ENCODE measurements at regions not wholly inside any gene's neighbourhood (a gene's known extent, or its start where the extent isn't known, plus 50 kb on each side); places are given as distances from the start of the nearest gene placed in this dataset.

- TF ChIP-seq, protein P1, sequence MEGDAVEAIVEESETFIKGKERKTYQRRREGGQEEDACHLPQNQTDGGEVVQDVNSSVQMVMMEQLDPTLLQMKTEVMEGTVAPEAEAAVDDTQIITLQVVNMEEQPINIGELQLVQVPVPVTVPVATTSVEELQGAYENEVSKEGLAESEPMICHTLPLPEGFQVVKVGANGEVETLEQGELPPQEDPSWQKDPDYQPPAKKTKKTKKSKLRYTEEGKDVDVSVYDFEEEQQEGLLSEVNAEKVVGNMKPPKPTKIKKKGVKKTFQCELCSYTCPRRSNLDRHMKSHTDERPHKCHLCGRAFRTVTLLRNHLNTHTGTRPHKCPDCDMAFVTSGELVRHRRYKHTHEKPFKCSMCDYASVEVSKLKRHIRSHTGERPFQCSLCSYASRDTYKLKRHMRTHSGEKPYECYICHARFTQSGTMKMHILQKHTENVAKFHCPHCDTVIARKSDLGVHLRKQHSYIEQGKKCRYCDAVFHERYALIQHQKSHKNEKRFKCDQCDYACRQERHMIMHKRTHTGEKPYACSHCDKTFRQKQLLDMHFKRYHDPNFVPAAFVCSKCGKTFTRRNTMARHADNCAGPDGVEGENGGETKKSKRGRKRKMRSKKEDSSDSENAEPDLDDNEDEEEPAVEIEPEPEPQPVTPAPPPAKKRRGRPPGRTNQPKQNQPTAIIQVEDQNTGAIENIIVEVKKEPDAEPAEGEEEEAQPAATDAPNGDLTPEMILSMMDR (IDR thresholded peaks at IDR 0.05): no peak
- TF ChIP-seq POLR2A (IDR thresholded peaks at IDR 0.05): no peak
Measured at GRCh38 chr4:135533053-135533452, 1331.5 kb upstream of the PABPC4L start.

Data from prostate gland (tissue), 2 donors.